NCI-H2227 (cell line): ENCODE measurements at regions not wholly inside any gene's neighbourhood (a gene's known extent, or its start where the extent isn't known, plus 50 kb on each side); places are given as distances from the start of the nearest gene placed in this dataset.
"Not testable (repeated sequence)": the region's sequence is repeated elsewhere in the genome, so short reads cannot be mapped to it uniquely, and the experiment has no call there.

ENCODE experiments used
- DNase-seq: peaks from one replicate; lab custom pipeline; 2025; ENCODE audit not compliant: unreplicated experiment; lab: John Stamatoyannopoulos, UW

DNA sequence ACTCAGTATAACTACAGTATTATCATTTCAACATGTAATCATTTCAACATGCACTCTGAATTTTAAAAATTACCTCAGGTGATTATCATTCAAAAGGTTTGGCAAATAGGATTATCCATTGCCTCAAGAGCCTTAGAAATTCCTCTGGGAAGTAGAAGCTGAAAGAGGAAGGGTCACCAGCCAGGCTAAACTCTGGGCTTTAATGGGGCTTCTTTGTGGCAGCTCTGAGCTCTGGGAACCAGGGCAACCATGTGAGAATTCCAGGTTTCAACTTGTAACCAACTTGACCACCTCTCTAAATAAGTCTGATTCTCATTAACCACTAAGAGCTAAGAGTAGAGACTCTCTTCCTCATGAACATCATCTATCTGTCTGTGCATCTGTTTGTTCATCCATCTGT lies 117.2 kb upstream of the MED14 start:
- no peak for DNase-seq

DNA sequence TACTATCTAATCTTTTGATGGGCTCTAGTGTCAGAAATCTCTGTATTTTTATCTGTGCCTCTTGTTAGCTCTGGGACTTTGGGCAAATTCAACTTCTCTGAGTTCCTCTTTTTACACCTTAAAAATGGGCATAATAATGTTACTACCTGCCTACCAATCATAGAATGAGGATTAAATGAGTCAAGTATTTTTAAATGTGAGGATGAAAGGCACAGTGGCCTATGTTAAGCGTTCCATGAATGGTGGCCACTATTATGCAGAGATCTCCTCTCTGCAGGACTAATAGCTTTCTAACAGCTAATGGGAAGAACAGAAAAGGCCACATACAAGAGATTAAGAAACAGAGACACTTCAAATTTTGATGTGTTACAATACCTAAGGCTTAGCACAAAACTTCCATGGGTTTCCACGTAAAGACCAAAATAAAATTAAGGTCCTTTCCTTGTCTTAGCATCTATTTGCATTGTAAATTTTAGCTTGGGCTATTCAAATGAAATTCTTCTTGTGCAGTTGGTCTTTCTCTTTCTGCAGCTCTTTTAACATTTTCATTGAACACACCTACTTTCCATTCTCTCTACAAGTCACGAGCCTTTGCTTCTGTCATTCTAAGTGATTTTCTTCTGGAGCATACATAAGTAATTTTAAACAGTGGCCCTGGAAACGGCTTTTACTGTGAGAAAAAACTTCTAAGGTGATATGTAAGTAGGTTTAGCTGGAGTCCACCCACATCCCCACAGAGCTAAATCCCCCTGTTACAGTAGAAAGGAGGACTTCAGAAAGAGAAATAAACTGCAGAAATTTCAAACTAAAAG lies 117.9 kb upstream of the MED14 start:
- no peak for DNase-seq

DNA sequence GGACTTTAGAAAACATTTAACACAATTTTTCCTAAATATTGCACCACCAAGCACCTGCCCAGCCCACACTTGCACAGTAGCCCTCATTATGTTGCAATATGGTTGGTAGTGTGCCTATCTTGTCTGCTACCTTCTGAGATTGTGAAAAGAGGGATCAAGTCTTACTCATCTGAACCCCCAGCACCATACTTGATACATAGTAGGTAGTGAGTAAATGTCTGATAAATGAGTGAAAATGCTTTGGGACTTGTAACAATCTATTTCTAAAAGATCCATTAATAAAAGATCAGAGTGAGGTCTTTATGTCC lies 118.4 kb upstream of the MED14 start:
- DNase-seq = no peak

DNA sequence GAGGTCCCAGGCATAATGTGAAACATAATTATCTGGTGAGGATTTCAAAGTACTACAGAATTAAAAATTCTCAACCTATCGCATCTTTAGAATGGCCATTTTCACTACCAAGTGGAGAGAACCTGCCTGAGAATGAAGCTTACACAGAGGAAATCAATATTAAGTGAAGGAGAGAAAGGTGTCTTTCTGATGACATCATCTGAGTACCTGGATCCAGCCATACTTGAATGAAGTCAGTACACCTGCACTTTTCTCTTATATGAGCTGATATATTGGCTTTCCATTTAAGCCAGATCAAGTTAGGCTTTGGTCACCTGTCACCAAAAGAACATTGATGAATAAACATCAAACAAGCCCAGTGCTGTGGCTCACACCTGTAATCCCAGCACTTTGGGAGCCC lies 118.9 kb upstream of the MED14 start:
- no peak for DNase-seq

DNA sequence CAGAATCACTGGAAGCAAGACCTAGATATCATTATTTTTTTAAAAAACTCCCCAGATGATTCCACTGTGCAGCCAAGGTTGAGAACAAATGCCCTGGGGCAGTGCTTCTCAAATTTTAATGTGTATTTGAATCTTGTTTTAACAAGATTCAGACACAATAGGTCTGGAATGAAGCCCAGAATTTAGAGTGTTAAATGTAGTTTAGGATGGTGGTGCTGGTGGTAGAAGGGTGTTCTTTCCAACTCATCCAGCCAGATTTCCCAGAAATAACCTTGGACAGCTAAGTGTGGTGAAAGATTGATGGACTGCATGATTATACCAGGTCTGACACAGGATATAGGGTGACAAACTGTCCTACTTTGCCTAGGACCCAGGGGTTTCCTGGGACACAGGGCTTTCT lies 120.1 kb upstream of the MED14 start:
- no peak for DNase-seq

DNA sequence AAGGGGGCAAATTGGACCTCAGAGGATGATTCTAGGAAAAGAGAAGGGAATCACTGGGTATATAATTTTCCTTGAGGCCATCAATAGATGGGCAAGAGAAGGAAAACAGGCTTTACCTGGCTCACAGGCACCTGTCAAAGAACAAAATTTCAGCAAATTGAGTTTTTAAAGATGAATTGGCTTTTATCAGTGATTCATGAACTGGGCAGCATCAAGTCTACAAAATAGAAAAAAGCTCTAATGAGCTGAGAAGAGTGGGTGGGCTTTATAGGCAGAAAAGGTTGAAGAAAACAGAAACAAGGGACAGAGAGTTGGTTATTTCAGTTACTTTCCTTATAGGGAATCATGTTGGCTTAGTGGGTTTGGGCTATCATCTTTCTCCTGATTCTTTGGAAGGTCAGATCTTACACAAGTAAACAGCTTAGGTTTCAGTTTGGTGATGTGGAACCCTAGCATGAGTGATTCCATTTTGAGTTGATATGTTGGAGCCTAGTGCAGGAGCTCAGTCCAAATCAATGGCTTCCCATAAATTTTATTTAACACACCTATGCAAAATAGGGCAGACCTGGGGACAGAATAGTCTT lies 120.7 kb upstream of the MED14 start:
- DNase-seq = no peak

DNA sequence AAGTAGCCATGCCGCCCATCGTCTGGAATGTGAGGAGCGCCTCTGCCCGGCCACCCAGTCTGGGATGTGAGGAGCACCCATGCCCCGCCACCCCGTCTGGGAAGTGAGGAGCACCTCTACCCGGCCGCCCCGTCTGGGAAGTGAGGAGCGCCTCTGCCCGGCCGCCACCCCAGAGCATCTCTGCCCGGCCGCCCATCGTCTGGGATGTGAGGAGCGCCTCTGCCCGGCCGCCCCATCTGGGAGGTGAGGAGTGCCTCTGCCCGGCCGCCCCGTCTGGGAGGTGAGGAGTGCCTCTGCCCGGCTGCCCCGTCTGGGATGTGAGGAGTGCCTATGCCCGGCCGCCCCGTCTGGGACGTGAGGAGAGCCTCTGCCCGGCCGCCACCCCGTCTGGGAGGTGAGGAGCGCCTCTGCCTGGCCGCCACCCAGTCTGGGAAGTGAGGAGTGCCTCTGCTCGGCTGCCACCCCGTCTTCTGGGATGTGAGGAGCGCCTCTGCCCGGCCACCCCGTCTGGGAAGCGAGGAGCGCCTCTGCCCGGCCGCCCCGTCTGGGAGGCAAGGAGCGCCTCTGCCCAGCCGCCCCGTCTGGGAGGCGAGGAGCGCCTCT lies 126.7 kb upstream of the MED14 start:
- not testable (repeated sequence) for DNase-seq

DNA sequence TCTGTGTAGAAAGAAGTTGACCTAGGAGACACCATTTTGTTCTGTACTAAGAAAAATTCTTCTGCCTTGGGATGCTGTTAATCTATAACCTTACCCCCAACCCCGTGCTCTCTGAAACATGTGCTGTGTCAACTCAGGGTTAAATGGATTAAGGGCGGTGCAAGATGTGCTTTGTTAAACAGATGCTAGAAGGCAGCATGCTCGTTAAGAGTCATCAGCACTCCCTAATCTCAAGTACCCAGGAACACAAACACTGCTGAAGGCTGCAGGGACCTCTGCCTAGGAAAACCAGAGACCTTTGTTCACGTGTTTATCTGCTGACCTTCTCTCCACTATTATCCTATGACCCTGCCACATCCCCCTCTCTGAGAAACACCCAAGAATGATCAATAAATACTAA lies 127.9 kb upstream of the MED14 start:
- DNase-seq = not testable (repeated sequence)

DNA sequence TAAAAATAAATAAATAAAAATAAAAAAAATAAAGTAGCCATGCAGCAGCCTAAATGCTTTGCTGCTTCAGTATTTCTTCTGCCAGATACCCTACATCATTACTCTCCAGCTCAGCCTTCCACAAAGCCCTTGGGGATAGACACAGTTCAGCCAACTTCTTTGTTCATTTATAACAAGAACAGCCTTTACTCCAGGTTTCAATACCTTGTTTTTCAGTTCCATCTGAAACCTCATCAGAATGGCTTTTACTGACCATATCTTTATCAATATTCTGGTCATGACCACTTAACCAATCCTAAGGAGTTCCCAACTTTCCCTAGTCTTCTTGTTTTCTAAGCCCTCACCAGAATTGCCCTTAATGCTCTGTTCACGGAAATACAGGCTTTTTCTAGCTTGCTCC lies 128.3 kb upstream of the MED14 start:
- no peak for DNase-seq

DNA sequence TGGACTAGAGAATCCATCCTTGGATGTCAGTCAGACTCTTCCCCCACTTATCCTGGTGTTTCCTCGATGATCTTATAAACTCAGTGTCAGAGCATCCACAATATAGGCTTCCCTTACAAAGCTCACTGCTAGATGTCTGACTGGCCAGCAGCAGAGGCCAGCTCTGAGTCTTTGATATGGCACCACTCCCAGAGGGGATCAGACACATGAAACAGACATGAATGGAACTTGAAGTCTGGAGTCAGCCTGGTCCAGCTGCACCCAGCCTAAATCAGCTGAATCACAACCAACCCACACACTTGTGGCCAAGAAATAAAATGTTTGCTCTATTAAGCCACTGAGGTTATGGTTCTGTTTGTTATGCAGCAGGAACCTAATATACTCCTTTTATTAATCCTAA lies 129.6 kb upstream of the MED14 start:
- DNase-seq = no peak

DNA sequence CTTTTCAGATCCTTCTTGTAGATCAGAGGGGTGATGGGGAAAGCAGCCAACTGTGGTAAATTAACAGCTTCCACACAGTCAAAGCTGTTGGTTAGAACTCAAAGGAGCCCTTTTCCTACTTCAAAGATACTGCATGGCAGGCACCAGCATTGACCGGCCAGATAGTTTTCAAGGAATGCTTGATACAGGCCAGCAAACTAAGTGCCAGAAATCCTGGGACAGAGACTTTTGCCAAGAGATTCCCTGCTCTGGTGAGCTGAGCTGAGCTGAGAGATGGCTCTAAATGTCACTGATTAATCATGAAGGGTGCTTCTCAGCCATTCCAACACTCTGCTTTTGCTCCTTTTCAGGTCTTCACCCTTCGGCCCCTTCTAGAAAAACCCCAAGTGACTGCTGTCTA lies 131.6 kb upstream of the MED14 start:
- DNase-seq = no peak

DNA sequence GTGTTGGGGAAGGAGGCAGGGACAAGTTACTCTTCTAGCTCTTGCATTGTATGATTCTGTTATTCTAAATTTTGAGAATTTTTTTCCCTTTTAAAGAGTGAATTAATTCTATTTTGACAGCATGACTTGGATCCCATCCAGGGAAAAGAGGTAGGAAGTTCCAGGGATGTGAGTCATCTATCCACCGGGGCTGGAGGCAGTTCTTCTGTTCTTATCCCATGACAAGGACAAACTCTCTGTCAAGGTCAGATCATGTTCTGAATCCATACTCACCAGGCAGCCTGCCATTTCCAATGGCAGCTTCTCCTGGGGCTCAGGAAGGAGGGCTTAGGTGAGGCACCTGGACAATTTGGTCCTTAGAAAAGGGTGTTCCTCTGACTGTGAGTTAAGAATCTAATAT lies 132.0 kb upstream of the MED14 start:
- no peak for DNase-seq

DNA sequence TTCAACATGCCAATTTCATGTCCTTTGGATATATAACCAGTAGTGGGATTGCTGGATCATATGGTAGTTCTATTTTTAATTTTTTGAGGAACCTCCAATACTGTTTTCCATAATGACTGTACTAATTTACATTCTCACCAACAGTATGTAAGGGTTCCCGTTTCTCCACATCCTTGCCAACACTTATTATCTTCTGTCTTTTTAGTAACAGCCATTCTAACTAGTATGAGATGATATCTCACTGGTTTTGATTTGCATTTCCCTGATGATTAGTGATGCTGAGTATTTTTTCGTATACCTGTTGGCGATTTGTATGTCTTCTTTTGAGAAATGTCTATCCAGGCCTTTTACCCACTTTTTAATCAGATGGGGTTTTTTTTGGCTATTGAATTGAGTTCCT lies 133.5 kb upstream of the MED14 start:
- DNase-seq = no peak

DNA sequence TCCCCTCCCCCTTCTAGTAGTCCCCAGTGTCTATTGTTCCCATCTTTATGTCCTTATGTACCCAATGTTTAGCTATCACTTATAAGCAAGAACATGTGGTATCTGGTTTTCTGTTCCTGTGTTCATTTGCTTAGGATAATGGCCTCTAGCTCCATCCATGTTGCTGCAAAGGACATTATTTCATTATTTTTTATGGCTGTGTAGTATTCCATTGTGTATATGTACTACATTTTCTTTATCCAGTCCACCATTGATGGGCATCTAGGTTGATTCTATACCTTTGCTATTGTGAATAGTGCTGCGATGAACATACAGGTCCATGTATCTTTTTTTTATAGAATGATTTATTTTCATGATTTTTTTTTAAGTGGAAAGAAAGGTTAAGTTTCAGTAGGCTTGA lies 135.6 kb upstream of the MED14 start:
- not testable (repeated sequence) for DNase-seq

DNA sequence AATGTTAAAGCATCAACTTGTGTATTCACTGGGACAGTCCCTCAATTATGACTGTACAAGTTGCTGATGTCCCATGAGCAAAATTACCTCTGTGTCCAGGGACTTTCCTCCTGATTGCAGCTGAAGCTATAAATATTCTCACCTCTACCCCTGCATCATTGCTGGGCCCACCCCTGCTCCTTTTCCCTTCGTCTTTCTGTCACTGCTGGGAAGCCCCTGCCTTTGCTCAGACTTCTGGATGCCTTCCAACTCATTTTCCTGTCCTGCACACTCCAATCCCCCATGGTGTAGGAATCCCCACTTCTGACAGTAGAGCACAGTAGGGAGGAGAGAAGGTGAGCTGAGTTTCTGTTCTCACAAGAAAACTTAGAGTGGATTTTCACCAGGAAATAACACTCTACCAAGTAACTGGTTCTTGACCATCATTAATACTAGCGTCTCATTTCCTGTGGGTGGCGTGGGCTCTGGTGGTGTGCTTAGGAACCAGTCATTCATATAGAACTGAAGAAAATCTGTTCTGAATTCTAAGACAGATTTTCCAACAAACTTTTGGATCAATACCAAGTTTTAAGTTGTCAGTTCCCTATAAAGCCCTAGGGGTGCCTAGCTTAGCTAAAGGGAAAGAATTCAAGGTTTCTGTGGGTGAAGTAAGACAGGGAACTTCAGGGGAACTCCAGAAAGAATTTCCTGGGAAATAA lies 136.2 kb upstream of the MED14 start:
- DNase-seq = no peak

DNA sequence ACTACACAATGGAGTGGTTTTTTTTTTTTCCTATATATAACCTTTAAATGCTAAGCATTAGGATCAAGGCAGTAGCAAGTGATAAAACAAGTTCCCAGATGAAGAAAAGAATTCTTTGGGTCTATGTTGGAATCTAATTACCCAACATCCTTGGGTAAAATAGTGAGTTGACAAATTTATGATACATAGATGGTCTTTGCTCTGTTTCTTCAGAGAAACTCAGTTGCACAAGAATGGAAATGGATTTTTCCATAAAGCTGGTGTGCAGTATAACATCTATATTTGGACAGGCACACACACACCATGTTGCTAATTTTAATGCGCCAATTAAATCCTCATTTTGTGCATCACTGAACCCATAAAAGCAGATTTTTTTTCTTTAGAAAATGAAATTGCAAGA lies 137.0 kb upstream of the MED14 start:
- no peak for DNase-seq

DNA sequence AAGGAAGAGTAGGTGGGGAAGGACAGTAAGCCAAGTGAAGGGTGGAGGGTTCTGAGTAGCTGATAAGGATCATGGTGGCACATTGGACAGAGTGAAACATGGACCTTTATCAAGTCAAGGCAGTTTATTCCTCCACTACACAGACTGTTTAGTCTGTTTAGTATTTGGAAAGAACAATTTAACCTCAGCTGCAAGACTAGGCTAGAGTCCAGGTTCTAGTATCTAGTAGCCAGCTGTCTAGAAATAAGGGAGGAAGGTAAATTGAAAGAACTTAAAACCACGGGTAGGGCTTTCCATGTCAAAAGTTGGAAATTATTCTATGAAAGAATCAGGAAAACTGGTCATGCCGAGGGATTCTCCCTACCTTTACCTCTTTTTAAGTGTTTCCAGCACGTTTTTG lies 140.1 kb upstream of the MED14 start:
- DNase-seq = no peak

DNA sequence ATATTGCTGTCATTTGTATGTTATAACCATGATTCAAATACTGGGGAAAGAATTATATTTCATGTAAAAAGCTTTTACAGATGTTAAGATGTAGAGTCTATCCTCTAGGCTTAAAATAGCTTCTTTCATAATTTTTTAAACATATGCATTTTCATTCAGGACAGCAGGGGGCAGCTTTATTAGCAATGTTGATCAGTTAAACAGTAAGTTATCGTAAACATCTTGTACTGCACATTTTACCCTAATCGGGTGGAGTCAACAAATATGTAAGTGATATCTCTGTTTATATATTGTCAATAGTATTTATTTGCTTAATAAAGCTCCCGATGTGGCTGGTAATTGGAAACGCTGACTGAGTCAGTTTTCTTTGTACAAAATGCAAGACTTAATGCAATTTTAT lies 142.5 kb upstream of the MED14 start:
- DNase-seq = no peak

DNA sequence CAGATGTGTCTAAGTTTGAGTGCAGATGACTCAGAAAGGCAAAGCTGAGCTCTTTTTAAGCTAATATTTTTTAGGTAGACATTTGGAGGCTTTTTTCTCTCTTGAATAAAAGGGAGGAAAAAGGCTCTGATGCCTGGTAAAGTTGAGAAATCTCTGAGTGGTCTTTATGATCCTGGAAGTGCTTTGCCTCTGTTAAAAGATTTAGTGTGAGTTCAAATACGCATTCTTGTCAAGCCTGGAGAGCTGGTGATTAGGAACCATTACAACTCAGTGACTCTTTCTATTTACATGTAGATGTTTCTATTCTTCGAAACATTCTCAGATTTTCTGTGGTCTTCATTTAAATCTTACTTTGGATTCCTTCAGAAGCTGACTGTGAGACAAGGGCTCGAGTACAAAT lies 143.4 kb upstream of the MED14 start:
- DNase-seq = no peak

DNA sequence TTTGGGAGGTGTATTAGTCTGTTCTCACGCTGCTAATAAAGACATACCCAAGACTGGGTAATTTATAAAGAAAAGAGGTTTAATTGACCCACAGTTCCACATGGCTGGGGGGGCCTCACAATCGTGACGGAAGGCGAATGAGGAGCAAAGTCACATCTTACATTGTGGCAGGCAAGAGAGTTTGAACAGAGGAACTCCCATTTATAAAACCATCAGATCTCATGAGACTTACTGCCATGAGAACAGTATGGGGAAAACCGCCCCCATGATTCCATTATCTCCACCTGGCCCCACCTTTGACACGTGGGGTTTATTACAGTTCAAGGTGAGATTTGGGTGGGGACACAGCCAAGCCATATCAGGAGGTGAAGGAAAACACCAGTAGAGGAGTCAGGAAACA lies 143.8 kb upstream of the MED14 start:
- DNase-seq = not testable (repeated sequence)

DNA sequence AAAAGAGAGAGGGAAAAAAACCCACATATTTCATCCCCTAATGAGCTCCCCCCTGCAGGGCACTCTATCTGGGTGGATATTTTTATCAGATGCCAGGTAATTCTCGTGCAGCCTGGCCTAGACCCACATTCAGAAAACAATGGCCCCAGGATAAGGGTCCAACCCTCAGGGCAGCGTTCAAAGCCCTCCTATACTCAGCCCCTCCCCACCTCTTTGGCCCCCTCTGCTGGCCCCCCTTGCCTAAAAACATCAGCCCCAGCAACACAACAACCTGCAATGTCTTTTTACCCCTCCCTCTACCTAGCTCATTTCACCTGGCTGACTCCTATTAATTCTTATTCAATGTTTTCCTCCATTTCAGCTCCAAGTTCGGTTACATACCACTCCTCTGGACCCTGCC lies 145.4 kb upstream of the MED14 start:
- DNase-seq = no peak

DNA sequence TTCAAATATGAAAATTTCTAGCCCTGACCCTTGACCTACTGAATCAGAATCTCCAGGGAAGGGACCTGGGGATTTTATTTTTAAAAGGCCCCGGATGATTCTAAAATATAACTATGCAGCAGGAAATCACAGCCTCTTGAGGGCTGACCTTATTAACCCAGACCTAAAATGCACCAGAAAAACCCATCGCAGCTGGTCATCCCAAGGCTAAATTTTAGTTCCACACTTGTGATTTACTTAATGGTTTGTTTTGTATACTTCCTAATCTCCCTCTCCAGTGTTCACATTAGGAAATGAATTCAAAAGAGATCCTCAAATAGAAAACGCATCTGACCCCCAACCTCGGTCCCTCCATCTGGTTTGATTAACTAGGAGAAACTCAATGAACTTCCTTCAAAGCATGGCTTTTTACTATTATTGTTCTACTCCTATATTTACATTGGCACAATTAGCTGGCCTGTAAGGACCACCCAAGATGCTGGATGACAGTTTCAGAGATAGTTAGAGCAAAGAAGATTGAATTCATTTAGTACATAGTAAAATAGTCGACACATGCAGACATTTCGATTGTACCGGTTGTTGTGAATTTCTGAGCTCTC lies 147.8 kb upstream of the MED14 start:
- no peak for DNase-seq
